PC-9 (cell line): ENCODE measurements at regions not wholly inside any gene's neighbourhood (a gene's known extent, or its start where the extent isn't known, plus 50 kb on each side); places are given as distances from the start of the nearest gene placed in this dataset.

Source experiments
- CTCF ChIP-seq: fragments of 200-600 bp; sonication (generic); conservative IDR thresholded peaks from 2 replicates; pipeline ENCODE4 v1.6.1; 2017; ENCODE audit warnings: mixed run types, antibody characterized with exemption, mild to moderate bottlenecking, moderate library complexity
- EZH2 ChIP-seq: fragments of 200-600 bp; sonication (generic); IDR thresholded peaks from 2 replicates; pipeline ENCODE4 v1.8.0; 2017; ENCODE audit warnings: antibody characterized with exemption, low read depth

DNA sequence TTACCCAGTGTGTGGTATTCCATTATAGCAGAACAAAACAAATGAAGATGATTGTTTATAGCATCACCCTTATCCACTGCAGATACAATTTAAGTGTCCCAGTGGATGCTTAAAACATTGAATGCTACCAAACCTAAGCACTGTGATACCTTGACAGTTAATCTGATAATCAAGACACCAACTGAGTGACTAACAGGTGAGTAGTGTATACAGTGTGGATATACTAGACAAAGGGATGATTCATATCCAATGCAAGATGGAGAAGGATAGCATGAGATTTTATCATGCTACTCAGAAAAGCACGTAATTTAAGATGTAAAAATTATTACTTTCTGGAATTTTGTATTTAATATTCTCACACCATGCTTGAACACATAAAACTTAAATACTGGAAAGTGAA lies 1449.0 kb downstream of the OTOL1 start:
- TF ChIP-seq CTCF (no peak), EZH2 (no peak)
